ENCODE measurements at regions not wholly inside any gene's neighbourhood (a gene's known extent, or its start where the extent isn't known, plus 50 kb on each side); places are given as distances from the start of the nearest gene placed in this dataset.

DNA sequence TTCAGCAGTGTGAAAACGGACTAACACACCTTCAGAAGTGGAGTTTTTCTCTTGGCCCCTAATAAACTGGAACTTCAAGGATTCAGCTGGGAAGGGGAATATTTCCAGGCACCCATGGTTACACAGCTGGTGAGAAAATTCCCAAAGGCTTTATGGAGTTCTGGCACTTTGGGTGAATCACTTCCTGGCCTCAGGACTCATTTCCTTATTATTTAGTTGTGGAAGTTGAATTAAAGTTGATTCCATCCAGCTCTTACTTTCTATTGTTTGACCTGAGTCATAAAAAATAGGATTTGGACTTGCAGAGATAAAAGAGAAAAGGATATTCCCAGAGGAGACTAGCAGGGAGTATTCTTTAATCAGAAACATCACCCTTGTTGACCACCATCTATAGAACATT lies 882.1 kb downstream of the UQCRFS1 start (continued):
- no peak for TF ChIP-seq AFF4 (CRISPR knock-in tag; IDR thresholded peaks at IDR 0.05; ENCODE audit: borderline replicate concordance)

GRCh38 chr19:28329429-28329828 lies 883.5 kb downstream of the UQCRFS1 start:
- Mint-ChIP-seq H3K36me3 (peaks cover 24% of the 10 kb centered on the region), H3K4me3 (no peak overlapping the region), H3K4me1 (peaks cover 17% of the 10 kb centered on the region), H3K27me3 (ENCODE audit: low read depth) (peaks cover 4% of the 10 kb centered on the region), H3K27ac (no peak overlapping the region), H3K9me3 (peaks cover 31% of the 10 kb centered on the region)
- POLR2A ChIA-PET, result no interaction called here
- CTCF ChIA-PET, result no interaction called here
- no peak for TF ChIP-seq ZNF138 (CRISPR knock-in tag; conservative IDR thresholded peaks at IDR 0.05)
- TF ChIP-seq, protein P1, sequence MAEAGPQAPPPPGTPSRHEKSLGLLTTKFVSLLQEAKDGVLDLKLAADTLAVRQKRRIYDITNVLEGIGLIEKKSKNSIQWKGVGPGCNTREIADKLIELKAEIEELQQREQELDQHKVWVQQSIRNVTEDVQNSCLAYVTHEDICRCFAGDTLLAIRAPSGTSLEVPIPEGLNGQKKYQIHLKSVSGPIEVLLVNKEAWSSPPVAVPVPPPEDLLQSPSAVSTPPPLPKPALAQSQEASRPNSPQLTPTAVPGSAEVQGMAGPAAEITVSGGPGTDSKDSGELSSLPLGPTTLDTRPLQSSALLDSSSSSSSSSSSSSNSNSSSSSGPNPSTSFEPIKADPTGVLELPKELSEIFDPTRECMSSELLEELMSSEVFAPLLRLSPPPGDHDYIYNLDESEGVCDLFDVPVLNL (CRISPR knock-in tag; IDR thresholded peaks at IDR 0.05; ENCODE audit: borderline replicate concordance, low read depth), result no peak
- TF ChIP-seq, protein P2, sequence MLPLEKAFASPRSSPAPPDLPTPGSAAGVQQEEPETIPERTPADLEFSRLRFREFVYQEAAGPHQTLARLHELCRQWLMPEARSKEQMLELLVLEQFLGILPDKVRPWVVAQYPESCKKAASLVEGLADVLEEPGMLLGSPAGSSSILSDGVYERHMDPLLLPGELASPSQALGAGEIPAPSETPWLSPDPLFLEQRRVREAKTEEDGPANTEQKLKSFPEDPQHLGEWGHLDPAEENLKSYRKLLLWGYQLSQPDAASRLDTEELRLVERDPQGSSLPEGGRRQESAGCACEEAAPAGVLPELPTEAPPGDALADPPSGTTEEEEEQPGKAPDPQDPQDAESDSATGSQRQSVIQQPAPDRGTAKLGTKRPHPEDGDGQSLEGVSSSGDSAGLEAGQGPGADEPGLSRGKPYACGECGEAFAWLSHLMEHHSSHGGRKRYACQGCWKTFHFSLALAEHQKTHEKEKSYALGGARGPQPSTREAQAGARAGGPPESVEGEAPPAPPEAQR (CRISPR knock-in tag; IDR thresholded peaks at IDR 0.05), result no peak
- TF ChIP-seq GTF2I (CRISPR knock-in tag; conservative IDR thresholded peaks at IDR 0.05), result no peak
- ATAC-seq, result no peak
- no peak for DNase-seq (ENCODE audit: low spot score)

- ChIA-PET POLR2A (interaction anchor here (1.5 kb wide), 1 partner anchor 17 kb away, joined by 3 read pairs; no protein-coding TSS in a partner anchor), CTCF (interaction anchor here (2.8 to 7.8 kb wide), 2 partner anchors 87 to 551 kb away, joined by 11 to 56 read pairs; no protein-coding TSS in a partner anchor)
- peaks cover 24% of the 10 kb centered on the region for H3K36me3 Mint-ChIP-seq
- H3K4me3 Mint-ChIP-seq, result no peak overlapping the region
- H3K4me1 Mint-ChIP-seq, result peaks cover 25% of the 10 kb centered on the region
- no peak for ATAC-seq
- DNase-seq (ENCODE audit: low spot score), result no peak
- peaks cover 4% of the 10 kb centered on the region for H3K27me3 Mint-ChIP-seq (ENCODE audit: low read depth)
- no peak overlapping the region for H3K27ac Mint-ChIP-seq
- H3K9me3 Mint-ChIP-seq, result peaks cover 31% of the 10 kb centered on the region
- TF ChIP-seq SOX15 (CRISPR knock-in tag; IDR thresholded peaks at IDR 0.05) (no peak), GTF2I (CRISPR knock-in tag; conservative IDR thresholded peaks at IDR 0.05) (no peak), FOXP1 (CRISPR knock-in tag; IDR thresholded peaks at IDR 0.05; ENCODE audit: borderline replicate concordance) (no peak), PREB (CRISPR knock-in tag; IDR thresholded peaks at IDR 0.05; ENCODE audit: borderline replicate concordance) (no peak), ZBTB21 (CRISPR knock-in tag; IDR thresholded peaks at IDR 0.05; ENCODE audit: borderline replicate concordance) (no peak), EMX1 (CRISPR knock-in tag; IDR thresholded peaks at IDR 0.05) (no peak), ZBTB43 (CRISPR knock-in tag; IDR thresholded peaks at IDR 0.05) (no peak), MXD4 (CRISPR knock-in tag; IDR thresholded peaks at IDR 0.05; ENCODE audit: borderline replicate concordance) (no peak), PRRX2 (CRISPR knock-in tag; IDR thresholded peaks at IDR 0.05) (no peak), JUN (CRISPR knock-in tag; IDR thresholded peaks at IDR 0.05) (no peak)
- TF ChIP-seq, protein P2 (CRISPR knock-in tag; IDR thresholded peaks at IDR 0.05), result no peak
- TF ChIP-seq, protein P3, sequence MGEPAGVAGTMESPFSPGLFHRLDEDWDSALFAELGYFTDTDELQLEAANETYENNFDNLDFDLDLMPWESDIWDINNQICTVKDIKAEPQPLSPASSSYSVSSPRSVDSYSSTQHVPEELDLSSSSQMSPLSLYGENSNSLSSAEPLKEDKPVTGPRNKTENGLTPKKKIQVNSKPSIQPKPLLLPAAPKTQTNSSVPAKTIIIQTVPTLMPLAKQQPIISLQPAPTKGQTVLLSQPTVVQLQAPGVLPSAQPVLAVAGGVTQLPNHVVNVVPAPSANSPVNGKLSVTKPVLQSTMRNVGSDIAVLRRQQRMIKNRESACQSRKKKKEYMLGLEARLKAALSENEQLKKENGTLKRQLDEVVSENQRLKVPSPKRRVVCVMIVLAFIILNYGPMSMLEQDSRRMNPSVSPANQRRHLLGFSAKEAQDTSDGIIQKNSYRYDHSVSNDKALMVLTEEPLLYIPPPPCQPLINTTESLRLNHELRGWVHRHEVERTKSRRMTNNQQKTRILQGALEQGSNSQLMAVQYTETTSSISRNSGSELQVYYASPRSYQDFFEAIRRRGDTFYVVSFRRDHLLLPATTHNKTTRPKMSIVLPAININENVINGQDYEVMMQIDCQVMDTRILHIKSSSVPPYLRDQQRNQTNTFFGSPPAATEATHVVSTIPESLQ (CRISPR knock-in tag; IDR thresholded peaks at IDR 0.05), result no peak
Measured at GRCh38 chr19:28327905-28328304, 885.0 kb downstream of the UQCRFS1 start.

All from WTC11 (cell line).